ENCODE measurements at regions not wholly inside any gene's neighbourhood (a gene's known extent, or its start where the extent isn't known, plus 50 kb on each side); places are given as distances from the start of the nearest gene placed in this dataset.

DNA sequence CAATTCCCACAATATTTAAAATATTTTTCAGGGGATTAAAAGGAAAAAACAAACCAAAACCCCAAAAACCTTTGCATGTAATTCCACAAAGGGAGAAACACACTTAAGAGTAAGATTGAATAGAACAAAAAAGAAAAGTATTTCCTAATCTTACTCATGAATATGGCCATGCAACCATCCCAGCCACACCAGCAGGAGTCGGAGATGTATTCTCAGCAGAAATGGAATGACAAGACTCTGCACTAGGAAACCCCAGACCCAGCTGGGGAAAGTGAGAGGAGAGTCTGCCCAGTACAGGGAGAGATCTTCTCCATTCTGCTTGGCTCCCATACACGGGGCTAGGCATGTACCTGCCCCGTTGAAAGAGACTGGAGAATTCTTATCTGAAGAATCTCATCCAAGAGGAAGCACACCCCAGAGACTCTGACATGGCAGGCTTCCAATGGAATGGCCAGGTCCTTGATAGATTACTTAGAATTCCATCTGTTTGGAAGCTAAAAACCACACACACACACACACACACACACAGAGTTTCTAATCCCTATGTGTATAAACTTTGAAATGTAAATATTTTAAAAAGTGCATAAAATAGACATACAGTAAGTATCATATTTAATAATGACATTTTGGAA, 118.8 kb downstream of the GADD45G start:
- H4K20me1 ChIP-seq (ENCODE audit: insufficient read depth, low read depth, low read length), result no peaks in the 10 kb centered on the region
- H3K9me2 ChIP-seq (replicated peaks; ENCODE audit: insufficient read depth, low read length), result no peaks in the 10 kb centered on the region
- no peak overlapping the region for H3K9ac ChIP-seq (ENCODE audit: low read length)
- H3K27ac ChIP-seq (ENCODE audit: low read length), result no peak overlapping the region
- DNase-seq, result no peak
- no peak overlapping the region for H3K4me3 ChIP-seq (ENCODE audit: low read length)
- no peaks in the 10 kb centered on the region for H3K9me3 ChIP-seq (ENCODE audit: low read length)
- H3K27me3 ChIP-seq (ENCODE audit: low read length), result 0 out of 2 replicates have a peak, but pooled peaks cover 4% of the 10 kb centered on the region
- no peaks in the 10 kb centered on the region for H3K79me2 ChIP-seq (ENCODE audit: low read length)
- H3K4me2 ChIP-seq (ENCODE audit: low read depth, low read length, poor library complexity, severe bottlenecking), result no peak overlapping the region
- no peak overlapping the region for H2AFZ ChIP-seq (ENCODE audit: low read length)
- no peaks in the 10 kb centered on the region for H3K4me1 ChIP-seq (ENCODE audit: low read length)
- H3K36me3 ChIP-seq (ENCODE audit: insufficient read depth, low read length), result no peaks in the 10 kb centered on the region

DNA sequence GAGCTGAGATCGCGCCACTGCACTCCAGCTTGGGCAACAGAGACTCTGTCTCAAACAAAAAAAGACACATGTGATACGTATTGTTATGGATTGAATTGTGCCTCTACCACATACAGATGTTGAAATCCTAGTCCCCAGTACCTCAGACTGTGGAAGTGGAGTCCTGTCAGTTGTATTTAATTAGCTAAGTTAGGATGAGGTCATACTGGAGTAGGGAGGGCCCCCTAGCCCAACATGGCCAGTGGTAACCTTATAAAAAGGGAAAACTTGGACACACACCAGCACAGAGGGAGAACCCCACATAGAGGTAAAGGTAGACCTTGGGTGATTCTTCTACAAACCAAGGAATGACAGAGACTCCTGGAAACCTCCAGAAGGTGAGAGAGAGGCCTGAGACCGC, 119.8 kb downstream of the GADD45G start:
- Histone ChIP-seq H3K4me2 (ENCODE audit: low read depth, low read length, poor library complexity, severe bottlenecking) (no peak overlapping the region), H3K9me2 (replicated peaks; ENCODE audit: insufficient read depth, low read length) (no peaks in the 10 kb centered on the region), H4K20me1 (ENCODE audit: insufficient read depth, low read depth, low read length) (no peaks in the 10 kb centered on the region), H3K79me2 (ENCODE audit: low read length) (no peaks in the 10 kb centered on the region), H3K27ac (ENCODE audit: low read length) (no peak overlapping the region), H3K4me3 (ENCODE audit: low read length) (no peak overlapping the region), H3K36me3 (ENCODE audit: insufficient read depth, low read length) (no peaks in the 10 kb centered on the region), H3K27me3 (ENCODE audit: low read length) (0 out of 2 replicates have a peak, but pooled peaks cover 4% of the 10 kb centered on the region), H2AFZ (ENCODE audit: low read length) (no peak overlapping the region), H3K9ac (ENCODE audit: low read length) (no peak overlapping the region), H3K9me3 (ENCODE audit: low read length) (no peaks in the 10 kb centered on the region), H3K4me1 (ENCODE audit: low read length) (no peaks in the 10 kb centered on the region)
- DNase-seq, result no peak

DNA sequence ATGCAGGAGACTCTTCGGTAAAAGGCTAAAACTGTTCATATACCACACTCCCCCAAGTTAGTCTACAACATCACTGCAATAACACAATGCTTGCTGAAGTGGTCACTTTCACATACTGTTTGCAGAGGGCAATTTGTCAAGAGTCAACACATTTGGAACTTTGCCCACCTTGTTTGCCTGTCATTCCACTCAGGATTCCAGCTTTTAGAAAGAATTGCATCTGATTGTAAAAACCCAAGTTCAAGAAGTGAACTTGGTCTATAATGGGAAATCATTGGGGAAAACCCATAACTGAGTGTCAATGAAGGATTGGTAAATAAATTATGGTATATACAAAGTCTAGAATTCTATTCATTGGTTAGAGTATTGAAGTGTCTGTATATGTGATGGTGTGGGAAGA, 120.5 kb downstream of the GADD45G start:
- Histone ChIP-seq H3K4me2 (ENCODE audit: low read depth, low read length, poor library complexity, severe bottlenecking) (no peak overlapping the region), H3K9ac (ENCODE audit: low read length) (no peak overlapping the region), H3K9me3 (ENCODE audit: low read length) (no peaks in the 10 kb centered on the region), H4K20me1 (ENCODE audit: insufficient read depth, low read depth, low read length) (no peaks in the 10 kb centered on the region), H2AFZ (ENCODE audit: low read length) (no peak overlapping the region), H3K4me1 (ENCODE audit: low read length) (no peaks in the 10 kb centered on the region), H3K27ac (ENCODE audit: low read length) (no peak overlapping the region), H3K36me3 (ENCODE audit: insufficient read depth, low read length) (no peaks in the 10 kb centered on the region), H3K4me3 (ENCODE audit: low read length) (no peak overlapping the region), H3K79me2 (ENCODE audit: low read length) (no peaks in the 10 kb centered on the region), H3K9me2 (replicated peaks; ENCODE audit: insufficient read depth, low read length) (no peaks in the 10 kb centered on the region), H3K27me3 (ENCODE audit: low read length) (no peaks in the 10 kb centered on the region)
- no peak for DNase-seq

DNA sequence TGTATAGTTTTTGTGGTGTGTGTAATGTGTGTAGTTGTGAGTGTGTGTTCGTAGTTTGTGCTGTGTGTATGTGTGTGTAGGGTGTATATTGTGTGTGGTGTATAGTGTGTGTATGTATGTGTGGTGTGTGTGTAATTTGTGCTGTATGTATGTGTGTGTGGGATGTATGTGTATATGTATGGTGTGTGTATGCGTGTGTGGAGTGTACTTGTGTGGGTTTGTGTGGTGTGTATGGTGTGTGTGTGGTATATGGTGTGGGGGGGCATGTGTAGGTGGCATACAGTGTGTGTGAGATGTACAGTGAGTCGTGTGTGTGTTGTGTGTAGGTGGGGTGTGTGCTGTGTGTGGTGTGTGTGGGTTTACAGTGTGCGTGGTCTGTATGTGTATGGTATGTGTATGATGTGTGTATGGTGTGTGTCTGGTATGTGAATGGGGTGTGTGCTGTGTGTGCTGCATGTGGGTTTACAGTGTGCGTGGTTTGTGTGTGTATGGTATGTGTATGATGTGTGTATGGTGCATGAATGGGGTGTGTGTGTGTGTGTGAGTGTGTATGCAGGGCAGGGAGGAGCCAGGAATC, 125.2 kb downstream of the GADD45G start:
- H3K36me3 ChIP-seq (ENCODE audit: insufficient read depth, low read length), result no peaks in the 10 kb centered on the region
- H3K27me3 ChIP-seq (ENCODE audit: low read length), result no peaks in the 10 kb centered on the region
- H4K20me1 ChIP-seq (ENCODE audit: insufficient read depth, low read depth, low read length), result no peaks in the 10 kb centered on the region
- no peak overlapping the region for H3K9ac ChIP-seq (ENCODE audit: low read length)
- no peak for DNase-seq
- no peak overlapping the region for H2AFZ ChIP-seq (ENCODE audit: low read length)
- H3K4me3 ChIP-seq (ENCODE audit: low read length), result no peak overlapping the region
- no peaks in the 10 kb centered on the region for H3K9me2 ChIP-seq (replicated peaks; ENCODE audit: insufficient read depth, low read length)
- H3K4me2 ChIP-seq (ENCODE audit: low read depth, low read length, poor library complexity, severe bottlenecking), result no peak overlapping the region
- no peak overlapping the region for H3K27ac ChIP-seq (ENCODE audit: low read length)
- no peaks in the 10 kb centered on the region for H3K79me2 ChIP-seq (ENCODE audit: low read length)
- H3K4me1 ChIP-seq (ENCODE audit: low read length), result no peaks in the 10 kb centered on the region
- no peaks in the 10 kb centered on the region for H3K9me3 ChIP-seq (ENCODE audit: low read length)

DNA sequence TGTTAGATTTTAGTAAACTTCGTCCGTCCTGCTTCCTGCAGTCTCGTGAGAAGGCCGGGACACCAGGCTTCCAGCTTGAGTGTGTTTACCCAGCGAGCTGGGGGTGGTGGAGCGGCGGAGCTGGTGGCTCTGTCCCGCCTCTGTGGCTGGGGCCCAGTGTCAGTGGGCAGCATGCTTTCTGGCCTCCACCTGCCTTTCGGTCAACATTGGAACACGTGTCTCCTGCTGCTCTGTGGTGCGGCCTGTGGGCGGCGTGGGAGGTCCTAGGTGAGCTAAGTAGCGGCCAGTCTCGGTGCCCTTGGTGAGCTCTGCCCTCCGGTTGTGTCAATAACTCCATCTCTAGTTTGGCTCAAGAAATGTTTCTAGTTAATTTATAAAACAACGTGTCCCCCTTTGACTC, 125.9 kb downstream of the GADD45G start:
- Histone ChIP-seq H4K20me1 (ENCODE audit: insufficient read depth, low read depth, low read length) (no peaks in the 10 kb centered on the region), H3K79me2 (ENCODE audit: low read length) (no peaks in the 10 kb centered on the region), H3K36me3 (ENCODE audit: insufficient read depth, low read length) (no peaks in the 10 kb centered on the region)

DNA sequence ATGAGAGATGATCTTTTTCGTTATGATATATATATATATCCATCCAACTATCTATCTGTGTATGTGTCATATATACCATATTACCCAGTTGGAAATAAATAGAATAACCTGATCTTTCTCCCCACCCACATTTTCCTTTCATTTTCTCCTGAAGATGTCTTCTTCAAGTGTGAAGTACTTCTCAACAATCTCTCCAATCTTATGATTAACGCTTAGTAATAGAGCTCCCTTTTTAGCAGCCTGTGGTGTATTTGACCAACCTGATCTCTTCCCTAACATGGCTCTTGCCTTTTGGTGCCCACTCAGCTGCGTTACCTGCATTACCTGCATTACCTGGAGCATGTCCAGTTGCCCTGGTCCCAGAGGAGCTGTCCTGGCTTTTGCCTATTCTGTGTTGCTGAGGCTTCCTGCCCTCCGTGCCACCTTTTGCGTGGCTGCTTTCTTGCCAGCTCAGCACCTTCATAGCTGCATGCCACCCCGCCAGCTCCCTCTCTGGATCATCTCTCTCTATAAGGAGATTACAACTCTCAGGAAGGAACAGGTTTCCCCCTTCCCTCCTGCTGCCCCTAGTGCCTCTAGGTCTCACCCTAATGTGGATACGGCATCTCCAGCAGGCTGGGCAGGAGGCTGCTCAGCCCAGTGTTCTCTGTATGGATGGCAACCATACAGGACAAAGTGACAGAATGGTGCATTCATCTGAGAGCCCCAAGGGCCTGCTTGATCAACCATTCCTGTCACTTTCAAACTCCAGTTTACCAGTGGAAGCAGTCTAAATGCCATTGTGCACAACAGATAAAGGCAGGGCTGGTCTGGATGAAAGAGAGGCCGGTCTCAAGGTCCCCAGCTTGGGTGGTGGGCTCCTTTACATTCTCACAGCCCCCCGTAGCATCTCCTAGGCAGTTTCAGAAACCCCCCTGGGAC, 126.7 kb downstream of the GADD45G start:
- no peaks in the 10 kb centered on the region for H3K9me3 ChIP-seq (ENCODE audit: low read length)
- H3K36me3 ChIP-seq (ENCODE audit: insufficient read depth, low read length), result no peaks in the 10 kb centered on the region
- H4K20me1 ChIP-seq (ENCODE audit: insufficient read depth, low read depth, low read length), result no peaks in the 10 kb centered on the region
- no peaks in the 10 kb centered on the region for H3K4me1 ChIP-seq (ENCODE audit: low read length)
- H3K9me2 ChIP-seq (replicated peaks; ENCODE audit: insufficient read depth, low read length), result no peaks in the 10 kb centered on the region
- H3K79me2 ChIP-seq (ENCODE audit: low read length), result no peaks in the 10 kb centered on the region
- H2AFZ ChIP-seq (ENCODE audit: low read length), result no peak overlapping the region
- H3K27ac ChIP-seq (ENCODE audit: low read length), result no peak overlapping the region
- H3K9ac ChIP-seq (ENCODE audit: low read length), result no peak overlapping the region
- no peaks in the 10 kb centered on the region for H3K27me3 ChIP-seq (ENCODE audit: low read length)
- DNase-seq, result no peak
- no peak overlapping the region for H3K4me2 ChIP-seq (ENCODE audit: low read depth, low read length, poor library complexity, severe bottlenecking)
- H3K4me3 ChIP-seq (ENCODE audit: low read length), result no peak overlapping the region

More for the DNA sequence above, 125.9 kb downstream of the GADD45G start:
- Histone ChIP-seq H3K9me2 (replicated peaks; ENCODE audit: insufficient read depth, low read length) (no peaks in the 10 kb centered on the region), H3K27ac (ENCODE audit: low read length) (no peak overlapping the region), H3K9me3 (ENCODE audit: low read length) (no peaks in the 10 kb centered on the region), H3K27me3 (ENCODE audit: low read length) (no peaks in the 10 kb centered on the region), H3K4me2 (ENCODE audit: low read depth, low read length, poor library complexity, severe bottlenecking) (no peak overlapping the region), H3K9ac (ENCODE audit: low read length) (no peak overlapping the region), H3K4me3 (ENCODE audit: low read length) (no peak overlapping the region), H3K4me1 (ENCODE audit: low read length) (no peaks in the 10 kb centered on the region), H2AFZ (ENCODE audit: low read length) (no peak overlapping the region)
- no peak for DNase-seq

DNA sequence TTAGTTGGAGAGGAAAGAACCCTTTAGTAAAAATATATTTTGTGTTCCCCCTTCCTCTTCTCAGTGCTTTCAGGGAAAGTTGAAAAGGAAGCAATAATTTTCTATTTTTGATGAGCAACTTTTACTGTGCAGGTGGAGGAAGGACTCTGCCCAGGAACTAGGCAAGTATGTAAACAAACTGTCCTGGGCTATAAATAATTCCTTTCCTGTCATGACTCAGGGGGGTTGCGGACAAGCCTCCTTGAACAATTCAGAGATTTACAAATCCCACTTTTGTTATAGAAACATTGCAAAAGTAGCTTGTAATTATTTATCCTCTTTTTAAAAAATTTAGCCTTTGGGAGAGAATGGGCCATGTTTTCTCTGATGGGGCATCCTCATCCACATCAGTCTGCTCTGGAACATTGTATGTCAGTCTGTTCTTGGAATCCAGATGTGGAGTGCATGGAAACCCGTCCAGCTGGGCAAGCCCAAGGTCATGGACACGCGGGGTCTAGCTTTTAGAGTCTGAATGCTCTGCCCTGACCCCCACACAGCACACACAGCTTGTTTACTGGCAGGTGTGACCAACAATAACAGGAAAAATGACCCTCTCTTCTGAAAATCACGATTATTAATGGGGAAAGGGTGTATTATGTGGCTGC, 127.6 kb downstream of the GADD45G start:
- DNase-seq, result no peak
- H3K27me3 ChIP-seq (ENCODE audit: low read length), result no peaks in the 10 kb centered on the region
- H3K79me2 ChIP-seq (ENCODE audit: low read length), result no peaks in the 10 kb centered on the region
- H3K27ac ChIP-seq (ENCODE audit: low read length), result no peak overlapping the region
- no peak overlapping the region for H2AFZ ChIP-seq (ENCODE audit: low read length)
- H3K9me3 ChIP-seq (ENCODE audit: low read length), result no peaks in the 10 kb centered on the region
- H3K9me2 ChIP-seq (replicated peaks; ENCODE audit: insufficient read depth, low read length), result no peaks in the 10 kb centered on the region
- H3K36me3 ChIP-seq (ENCODE audit: insufficient read depth, low read length), result no peaks in the 10 kb centered on the region
- H3K4me2 ChIP-seq (ENCODE audit: low read depth, low read length, poor library complexity, severe bottlenecking), result no peak overlapping the region
- no peak overlapping the region for H3K4me3 ChIP-seq (ENCODE audit: low read length)
- no peaks in the 10 kb centered on the region for H3K4me1 ChIP-seq (ENCODE audit: low read length)
- H3K9ac ChIP-seq (ENCODE audit: low read length), result no peak overlapping the region
- H4K20me1 ChIP-seq (ENCODE audit: insufficient read depth, low read depth, low read length), result no peaks in the 10 kb centered on the region

DNA sequence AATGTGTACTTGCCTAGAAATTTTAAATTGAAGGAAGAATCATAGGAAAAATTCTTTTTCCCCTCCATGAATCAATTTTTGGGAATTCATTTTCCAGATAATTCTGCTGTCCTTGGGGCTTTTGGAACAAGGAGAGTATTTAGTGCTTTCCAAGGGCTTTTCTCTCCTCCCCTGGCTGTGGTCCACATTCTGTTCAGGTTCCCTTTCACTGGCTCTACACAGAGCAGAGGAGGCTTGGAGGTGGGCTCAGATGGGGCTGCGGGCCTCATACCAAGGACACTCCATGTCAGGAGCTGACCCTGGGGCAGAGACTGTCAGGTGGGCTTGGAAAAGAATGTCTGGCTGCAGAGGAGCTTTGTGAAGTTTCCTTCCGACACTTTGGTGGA, 128.1 kb downstream of the GADD45G start:
- no peak overlapping the region for H3K4me2 ChIP-seq (ENCODE audit: low read depth, low read length, poor library complexity, severe bottlenecking)
- H3K79me2 ChIP-seq (ENCODE audit: low read length), result no peaks in the 10 kb centered on the region
- no peak for DNase-seq
- H3K9ac ChIP-seq (ENCODE audit: low read length), result no peak overlapping the region
- H3K4me3 ChIP-seq (ENCODE audit: low read length), result no peak overlapping the region
- H2AFZ ChIP-seq (ENCODE audit: low read length), result no peak overlapping the region
- H4K20me1 ChIP-seq (ENCODE audit: insufficient read depth, low read depth, low read length), result no peaks in the 10 kb centered on the region
- H3K4me1 ChIP-seq (ENCODE audit: low read length), result no peaks in the 10 kb centered on the region
- H3K9me2 ChIP-seq (replicated peaks; ENCODE audit: insufficient read depth, low read length), result no peaks in the 10 kb centered on the region
- no peaks in the 10 kb centered on the region for H3K36me3 ChIP-seq (ENCODE audit: insufficient read depth, low read length)
- no peaks in the 10 kb centered on the region for H3K9me3 ChIP-seq (ENCODE audit: low read length)
- H3K27ac ChIP-seq (ENCODE audit: low read length), result no peak overlapping the region
- H3K27me3 ChIP-seq (ENCODE audit: low read length), result no peaks in the 10 kb centered on the region

Data from Karpas-422 (cell line).